SK-N-SH treated with all-trans-retinoic acid at 6 μM for 48 hours (cell line): ENCODE measurements at regions not wholly inside any gene's neighbourhood (a gene's known extent, or its start where the extent isn't known, plus 50 kb on each side); places are given as distances from the start of the nearest gene placed in this dataset.

Source experiments
- ATAC-seq: fragments of 200-7000 bp; cut with Tn5 transposase; 3 replicates; pipeline ENCODE4 v1.9.1; 2020; ENCODE audit warnings: mild to moderate bottlenecking, moderate library complexity
- ARNTL ChIP-seq: fragments of 450-650 bp; formaldehyde crosslinking; IDR thresholded peaks from 2 replicates; pipeline ENCODE4 v1.5.0; 2020; ENCODE audit warnings: low read depth, mild to moderate bottlenecking, moderate library complexity, borderline replicate concordance
- CSDC2 ChIP-seq: fragments of 250-450 bp; sonication (Bioruptor Pico); IDR thresholded peaks from 2 replicates; pipeline ENCODE4 v1.5.0; 2020; ENCODE audit warnings: mild to moderate bottlenecking, moderate library complexity
- ESRRG ChIP-seq: fragments of 250-450 bp; sonication (Bioruptor Pico); IDR thresholded peaks from 2 replicates; pipeline ENCODE4 v1.6.1; 2021; ENCODE audit warnings: mild to moderate bottlenecking
- GLIS3 ChIP-seq: fragments of 250-450 bp; sonication (Bioruptor Pico); IDR thresholded peaks from 2 replicates; pipeline ENCODE4 v1.5.0; 2020; ENCODE audit warnings: mild to moderate bottlenecking, moderate library complexity
- ISL1 ChIP-seq: fragments of 250-450 bp; sonication (Bioruptor Pico); IDR thresholded peaks from 2 replicates; pipeline ENCODE4 v2.1.2; 2022; ENCODE audit warnings: mild to moderate bottlenecking, moderate library complexity
- OSR1 ChIP-seq: fragments of 250-450 bp; sonication (Bioruptor Pico); IDR thresholded peaks from 2 replicates; pipeline ENCODE4 v1.8.0; 2022; ENCODE audit warnings: moderate library complexity, mild to moderate bottlenecking, inconsistent platforms
- PATZ1 ChIP-seq: fragments of 250-450 bp; sonication (Bioruptor Pico); IDR thresholded peaks from 2 replicates; pipeline ENCODE4 v1.8.0; 2020; ENCODE audit warnings: mild to moderate bottlenecking, moderate library complexity, borderline replicate concordance
- PPARA ChIP-seq: fragments of 250-450 bp; sonication (Bioruptor Pico); IDR thresholded peaks from 2 replicates; pipeline ENCODE4 v1.5.0; 2020; ENCODE audit warnings: mild to moderate bottlenecking, borderline replicate concordance
- RARB ChIP-seq: fragments of 250-450 bp; sonication (Bioruptor Pico); IDR thresholded peaks from 2 replicates; pipeline ENCODE4 v1.8.0; 2021; ENCODE audit warnings: mild to moderate bottlenecking, moderate library complexity
- SNAI2 ChIP-seq: fragments of 250-450 bp; sonication (Bioruptor Pico); IDR thresholded peaks from 2 replicates; pipeline ENCODE4 v1.5.0; 2020; ENCODE audit warnings: mild to moderate bottlenecking, moderate library complexity
- TCF4 ChIP-seq: fragments of 250-450 bp; sonication (Bioruptor Pico); IDR thresholded peaks from 2 replicates; pipeline ENCODE4 v1.8.0; 2021; ENCODE audit warnings: mild to moderate bottlenecking, moderate library complexity, borderline replicate concordance
- TOX ChIP-seq: fragments of 250-450 bp; sonication (Bioruptor Pico); IDR thresholded peaks from 2 replicates; pipeline ENCODE4 v1.8.0; 2021; ENCODE audit warnings: mild to moderate bottlenecking, moderate library complexity, borderline replicate concordance
- TSHZ2 ChIP-seq: fragments of 250-450 bp; sonication (Bioruptor Pico); IDR thresholded peaks from 2 replicates; pipeline ENCODE4 v1.5.0; 2020; ENCODE audit warnings: mild to moderate bottlenecking, moderate library complexity
- ZC3H10 ChIP-seq: fragments of 250-450 bp; sonication (Bioruptor Pico); IDR thresholded peaks from 2 replicates; pipeline ENCODE4 v1.5.1; 2021; ENCODE audit warnings: mild to moderate bottlenecking, moderate library complexity
- ZFP3 ChIP-seq: fragments of 250-450 bp; sonication (Bioruptor Pico); IDR thresholded peaks from 2 replicates; pipeline ENCODE4 v1.5.0; 2020; ENCODE audit warnings: mild to moderate bottlenecking, moderate library complexity
- ZFP30 ChIP-seq: fragments of 450-650 bp; formaldehyde crosslinking; IDR thresholded peaks from 2 replicates; pipeline ENCODE4 v1.5.0; 2022; ENCODE audit warnings: mild to moderate bottlenecking, moderate library complexity
- ZNF565 ChIP-seq: fragments of 450-650 bp; formaldehyde crosslinking; conservative IDR thresholded peaks from 2 replicates; pipeline ENCODE4 v1.5.0; 2020; ENCODE audit warnings: low read depth, mild to moderate bottlenecking, moderate library complexity
- ZNF70 ChIP-seq: fragments of 450-650 bp; formaldehyde crosslinking; IDR thresholded peaks from 2 replicates; pipeline ENCODE4 v1.5.0; 2020; ENCODE audit warnings: mild to moderate bottlenecking, moderate library complexity
- TF ChIP-seq, protein P1 (sequence below): fragments of 250-450 bp; sonication (Bioruptor Pico); IDR thresholded peaks from 2 replicates; pipeline ENCODE4 v1.5.1; 2020; ENCODE audit warnings: low read depth, mild to moderate bottlenecking, moderate library complexity
- TF ChIP-seq, protein P2 (sequence below): fragments of 250-450 bp; sonication (Bioruptor Pico); IDR thresholded peaks from 2 replicates; pipeline ENCODE4 v1.5.1; 2021; ENCODE audit warnings: mild to moderate bottlenecking, moderate library complexity

GRCh38 chr14:86094512-86094911 lies 564.6 kb downstream of the FLRT2 start:
- TF ChIP-seq ZFP3: no peak
- no peak for TF ChIP-seq CSDC2 (CRISPR knock-in tag)
- TF ChIP-seq ZNF70: no peak
- TF ChIP-seq PATZ1 (CRISPR knock-in tag): no peak
- TF ChIP-seq, all 23 proteins: peak for 0
- ATAC-seq: no peak

GRCh38 chr14:86091811-86092210 lies 561.9 kb downstream of the FLRT2 start:
- ATAC-seq: no peak
- TF ChIP-seq, protein P1, sequence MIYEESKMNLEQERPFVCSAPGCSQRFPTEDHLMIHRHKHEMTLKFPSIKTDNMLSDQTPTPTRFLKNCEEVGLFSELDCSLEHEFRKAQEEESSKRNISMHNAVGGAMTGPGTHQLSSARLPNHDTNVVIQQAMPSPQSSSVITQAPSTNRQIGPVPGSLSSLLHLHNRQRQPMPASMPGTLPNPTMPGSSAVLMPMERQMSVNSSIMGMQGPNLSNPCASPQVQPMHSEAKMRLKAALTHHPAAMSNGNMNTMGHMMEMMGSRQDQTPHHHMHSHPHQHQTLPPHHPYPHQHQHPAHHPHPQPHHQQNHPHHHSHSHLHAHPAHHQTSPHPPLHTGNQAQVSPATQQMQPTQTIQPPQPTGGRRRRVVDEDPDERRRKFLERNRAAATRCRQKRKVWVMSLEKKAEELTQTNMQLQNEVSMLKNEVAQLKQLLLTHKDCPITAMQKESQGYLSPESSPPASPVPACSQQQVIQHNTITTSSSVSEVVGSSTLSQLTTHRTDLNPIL (CRISPR knock-in tag): no peak
- TF ChIP-seq SNAI2 (CRISPR knock-in tag) (no peak), TOX (CRISPR knock-in tag) (no peak)
- TF ChIP-seq, all 23 proteins: peak for 0

GRCh38 chr14:86088156-86088555 lies 558.2 kb downstream of the FLRT2 start:
- no peak for TF ChIP-seq OSR1 (CRISPR knock-in tag)
- no peak for TF ChIP-seq RARB (CRISPR knock-in tag)
- TF ChIP-seq PPARA: no peak
- TF ChIP-seq SNAI2 (CRISPR knock-in tag): no peak
- no peak for TF ChIP-seq TCF4 (CRISPR knock-in tag)
- no peak for TF ChIP-seq ZFP30
- no peak for TF ChIP-seq ZNF565
- TF ChIP-seq ISL1 (CRISPR knock-in tag): no peak
- TF ChIP-seq ZFP3: no peak
- no peak for TF ChIP-seq ZNF70
- no peak for TF ChIP-seq ESRRG (CRISPR knock-in tag)
- TF ChIP-seq CSDC2 (CRISPR knock-in tag): no peak
- TF ChIP-seq ARNTL (CRISPR knock-in tag): no peak
- TF ChIP-seq, protein P1 (CRISPR knock-in tag): no peak
- TF ChIP-seq, protein P2, sequence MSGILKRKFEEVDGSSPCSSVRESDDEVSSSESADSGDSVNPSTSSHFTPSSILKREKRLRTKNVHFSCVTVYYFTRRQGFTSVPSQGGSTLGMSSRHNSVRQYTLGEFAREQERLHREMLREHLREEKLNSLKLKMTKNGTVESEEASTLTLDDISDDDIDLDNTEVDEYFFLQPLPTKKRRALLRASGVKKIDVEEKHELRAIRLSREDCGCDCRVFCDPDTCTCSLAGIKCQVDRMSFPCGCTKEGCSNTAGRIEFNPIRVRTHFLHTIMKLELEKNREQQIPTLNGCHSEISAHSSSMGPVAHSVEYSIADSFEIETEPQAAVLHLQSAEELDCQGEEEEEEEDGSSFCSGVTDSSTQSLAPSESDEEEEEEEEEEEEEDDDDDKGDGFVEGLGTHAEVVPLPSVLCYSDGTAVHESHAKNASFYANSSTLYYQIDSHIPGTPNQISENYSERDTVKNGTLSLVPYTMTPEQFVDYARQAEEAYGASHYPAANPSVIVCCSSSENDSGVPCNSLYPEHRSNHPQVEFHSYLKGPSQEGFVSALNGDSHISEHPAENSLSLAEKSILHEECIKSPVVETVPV: no peak
- no peak for TF ChIP-seq ZC3H10 (CRISPR knock-in tag)
- no peak for TF ChIP-seq TSHZ2 (CRISPR knock-in tag)
- no peak for TF ChIP-seq GLIS3 (CRISPR knock-in tag)
- no peak for TF ChIP-seq TOX (CRISPR knock-in tag)
- ATAC-seq: no peak

- ATAC-seq: no peak
- TF ChIP-seq TOX (CRISPR knock-in tag) (no peak), PPARA (no peak), ZNF565 (no peak), OSR1 (CRISPR knock-in tag) (no peak), GLIS3 (CRISPR knock-in tag) (no peak), CSDC2 (CRISPR knock-in tag) (no peak), PATZ1 (CRISPR knock-in tag) (no peak), ZNF70 (no peak), ZFP3 (no peak), TCF4 (CRISPR knock-in tag) (no peak), RARB (CRISPR knock-in tag) (no peak), TSHZ2 (CRISPR knock-in tag) (no peak)
- TF ChIP-seq, protein P2: no peak
Observed at GRCh38 chr14:86087377-86087776, 557.4 kb downstream of the FLRT2 start.
